ENCODE measurements at regions not wholly inside any gene's neighbourhood (a gene's known extent, or its start where the extent isn't known, plus 50 kb on each side); places are given as distances from the start of the nearest gene placed in this dataset.

GRCh38 chr12:60012659-60013058, 416.8 kb downstream of the SLC16A7 start:
- Histone ChIP-seq H3K36me3 (ENCODE audit: control insufficient read depth, insufficient read depth, low read length) (no peaks in the 10 kb centered on the region), H3K9me3 (ENCODE audit: control insufficient read depth, insufficient read depth, low read depth, low read length) (no peaks in the 10 kb centered on the region), H3K4me1 (ENCODE audit: control insufficient read depth, extremely low read depth, insufficient read depth, low read length) (no peaks in the 10 kb centered on the region), H4K20me1 (ENCODE audit: control insufficient read depth, extremely low read depth, insufficient read depth, low read length) (no peaks in the 10 kb centered on the region), H3K4me3 (replicated peaks in 1 of 4; ENCODE audit: control extremely low read depth in 1 of 4, insufficient read depth in 1 of 4, low read depth in 3 of 4, low read length in 4 of 4) (no peak overlapping the region), H3K27ac (ENCODE audit: insufficient read depth, low read length) (no peak overlapping the region), H2AFZ (ENCODE audit: low read length) (no peak overlapping the region), H3K4me2 (ENCODE audit: extremely low read depth, insufficient read depth, low read length) (no peak overlapping the region), H3K79me2 (ENCODE audit: control insufficient read depth, insufficient read depth, low read length) (no peaks in the 10 kb centered on the region), H3K9ac (ENCODE audit: insufficient read depth, low read length) (no peak overlapping the region), H3K27me3 (ENCODE audit: control insufficient read depth, insufficient read depth, low read length) (no peaks in the 10 kb centered on the region)
- no peak for DNase-seq (ENCODE audit: low read depth in 2 of 2)
- no peak for TF ChIP-seq CTCF (conservative IDR thresholded peaks at IDR 0.05 in 1 of 2, IDR thresholded peaks at IDR 0.05 in 1 of 2; ENCODE audit: low read depth in 1 of 2, low read length in 2 of 2)
- TF ChIP-seq EZH2 (IDR thresholded peaks at IDR 0.05; ENCODE audit: low read length, missing control alignments): no peak

- Histone ChIP-seq H3K9me3 (ENCODE audit: control insufficient read depth, insufficient read depth, low read depth, low read length) (no peaks in the 10 kb centered on the region), H2AFZ (ENCODE audit: low read length) (no peak overlapping the region), H3K9ac (ENCODE audit: insufficient read depth, low read length) (no peak overlapping the region), H3K27ac (ENCODE audit: insufficient read depth, low read length) (no peak overlapping the region), H4K20me1 (ENCODE audit: control insufficient read depth, extremely low read depth, insufficient read depth, low read length) (no peaks in the 10 kb centered on the region), H3K4me1 (ENCODE audit: control insufficient read depth, extremely low read depth, insufficient read depth, low read length) (no peaks in the 10 kb centered on the region), H3K4me2 (ENCODE audit: extremely low read depth, insufficient read depth, low read length) (no peak overlapping the region), H3K79me2 (ENCODE audit: control insufficient read depth, insufficient read depth, low read length) (no peaks in the 10 kb centered on the region), H3K27me3 (ENCODE audit: control insufficient read depth, insufficient read depth, low read length) (no peaks in the 10 kb centered on the region), H3K4me3 (replicated peaks in 1 of 4; ENCODE audit: control extremely low read depth in 1 of 4, insufficient read depth in 1 of 4, low read depth in 3 of 4, low read length in 4 of 4) (no peak overlapping the region), H3K36me3 (ENCODE audit: control insufficient read depth, insufficient read depth, low read length) (no peaks in the 10 kb centered on the region)
- TF ChIP-seq EZH2 (IDR thresholded peaks at IDR 0.05; ENCODE audit: low read length, missing control alignments): no peak
- TF ChIP-seq CTCF (conservative IDR thresholded peaks at IDR 0.05 in 1 of 2, IDR thresholded peaks at IDR 0.05 in 1 of 2; ENCODE audit: low read depth in 1 of 2, low read length in 2 of 2): no peak
- no peak for DNase-seq (ENCODE audit: low read depth in 2 of 2)
These were observed 418.6 kb downstream of the SLC16A7 start for GRCh38 chr12:60014436-60014835.

- H3K27me3 ChIP-seq (ENCODE audit: control insufficient read depth, insufficient read depth, low read length): no peaks in the 10 kb centered on the region
- H3K4me1 ChIP-seq (ENCODE audit: control insufficient read depth, extremely low read depth, insufficient read depth, low read length): no peaks in the 10 kb centered on the region
- no peak for DNase-seq (ENCODE audit: low read depth in 2 of 2)
- no peak overlapping the region for H3K27ac ChIP-seq (ENCODE audit: insufficient read depth, low read length)
- no peaks in the 10 kb centered on the region for H3K79me2 ChIP-seq (ENCODE audit: control insufficient read depth, insufficient read depth, low read length)
- no peaks in the 10 kb centered on the region for H3K36me3 ChIP-seq (ENCODE audit: control insufficient read depth, insufficient read depth, low read length)
- no peaks in the 10 kb centered on the region for H4K20me1 ChIP-seq (ENCODE audit: control insufficient read depth, extremely low read depth, insufficient read depth, low read length)
- H2AFZ ChIP-seq (ENCODE audit: low read length): no peak overlapping the region
- H3K9ac ChIP-seq (ENCODE audit: insufficient read depth, low read length): no peak overlapping the region
- H3K9me3 ChIP-seq (ENCODE audit: control insufficient read depth, insufficient read depth, low read depth, low read length): no peaks in the 10 kb centered on the region
- no peak overlapping the region for H3K4me3 ChIP-seq (replicated peaks in 1 of 4; ENCODE audit: control extremely low read depth in 1 of 4, insufficient read depth in 1 of 4, low read depth in 3 of 4, low read length in 4 of 4)
- TF ChIP-seq EZH2 (IDR thresholded peaks at IDR 0.05; ENCODE audit: low read length, missing control alignments): no peak
- no peak for TF ChIP-seq CTCF (conservative IDR thresholded peaks at IDR 0.05 in 1 of 2, IDR thresholded peaks at IDR 0.05 in 1 of 2; ENCODE audit: low read depth in 1 of 2, low read length in 2 of 2)
- no peak overlapping the region for H3K4me2 ChIP-seq (ENCODE audit: extremely low read depth, insufficient read depth, low read length)
These were observed 424.2 kb downstream of the SLC16A7 start for GRCh38 chr12:60020068-60020467.

Data from fibroblast of lung (primary cell).